ENCODE measurements at regions not wholly inside any gene's neighbourhood (a gene's known extent, or its start where the extent isn't known, plus 50 kb on each side); places are given as distances from the start of the nearest gene placed in this dataset.

GRCh38 chr1:96969656-96970163 is 248.1 kb downstream of the PTBP2 start:
- Histone ChIP-seq H3K27ac (no peak overlapping the region), H3K4me3 (no peak overlapping the region), H3K36me3 (replicated peaks in 1 of 2; ENCODE audit: insufficient read depth in 1 of 2, low read depth in 2 of 2) (no peaks in the 10 kb centered on the region), H3K9me3 (no peaks in the 10 kb centered on the region), H3K27me3 (no peaks in the 10 kb centered on the region), H3K4me1 (no peaks in the 10 kb centered on the region)
- 31 to 50% methylated on average over 1 of the region's 1 CpG for WGBS, 2 donors
- intact Hi-C loops (cut with DNase I), result loop anchor here (10.0 kb wide), 1 partner anchor 1085 kb away; no protein-coding TSS in a partner anchor
- ATAC-seq (no peak), DNase-seq (no peak)
- TF ChIP-seq POLR2A (IDR thresholded peaks at IDR 0.05) (no peak), CTCF (IDR thresholded peaks at IDR 0.05) (no peak)

DNA sequence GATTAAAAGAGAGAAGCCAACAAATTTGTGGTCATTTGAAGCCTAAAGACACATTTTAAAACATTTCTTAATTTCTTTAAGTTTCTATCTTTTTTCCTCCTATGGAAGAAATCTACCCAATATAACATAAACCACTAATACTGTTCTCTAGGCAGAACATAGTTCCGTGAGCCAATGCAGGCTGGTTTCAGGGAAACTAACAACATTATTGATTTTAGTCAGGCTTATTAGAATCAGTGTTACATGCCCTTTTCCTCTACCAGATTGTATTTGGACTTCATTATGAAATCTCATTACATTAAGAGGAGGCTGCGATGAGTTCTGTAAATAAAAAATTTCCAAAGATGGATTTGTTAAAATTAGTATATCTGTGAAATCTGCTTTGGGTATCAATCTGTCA is 249.9 kb downstream of the PTBP2 start:
- Histone ChIP-seq H3K4me3 (no peak overlapping the region), H3K27ac (no peak overlapping the region), H3K4me1 (no peaks in the 10 kb centered on the region), H3K36me3 (replicated peaks in 1 of 2; ENCODE audit: insufficient read depth in 1 of 2, low read depth in 2 of 2) (no peaks in the 10 kb centered on the region), H3K9me3 (no peaks in the 10 kb centered on the region), H3K27me3 (no peaks in the 10 kb centered on the region)
- ATAC-seq (no peak), DNase-seq (no peak)
- WGBS, 2 donors, result 41 to 60% methylated on average over 2 of the region's 2 CpGs
- intact Hi-C loops (cut with DNase I), result no loop called here
- TF ChIP-seq CTCF (IDR thresholded peaks at IDR 0.05) (no peak), POLR2A (IDR thresholded peaks at IDR 0.05) (no peak)

DNA sequence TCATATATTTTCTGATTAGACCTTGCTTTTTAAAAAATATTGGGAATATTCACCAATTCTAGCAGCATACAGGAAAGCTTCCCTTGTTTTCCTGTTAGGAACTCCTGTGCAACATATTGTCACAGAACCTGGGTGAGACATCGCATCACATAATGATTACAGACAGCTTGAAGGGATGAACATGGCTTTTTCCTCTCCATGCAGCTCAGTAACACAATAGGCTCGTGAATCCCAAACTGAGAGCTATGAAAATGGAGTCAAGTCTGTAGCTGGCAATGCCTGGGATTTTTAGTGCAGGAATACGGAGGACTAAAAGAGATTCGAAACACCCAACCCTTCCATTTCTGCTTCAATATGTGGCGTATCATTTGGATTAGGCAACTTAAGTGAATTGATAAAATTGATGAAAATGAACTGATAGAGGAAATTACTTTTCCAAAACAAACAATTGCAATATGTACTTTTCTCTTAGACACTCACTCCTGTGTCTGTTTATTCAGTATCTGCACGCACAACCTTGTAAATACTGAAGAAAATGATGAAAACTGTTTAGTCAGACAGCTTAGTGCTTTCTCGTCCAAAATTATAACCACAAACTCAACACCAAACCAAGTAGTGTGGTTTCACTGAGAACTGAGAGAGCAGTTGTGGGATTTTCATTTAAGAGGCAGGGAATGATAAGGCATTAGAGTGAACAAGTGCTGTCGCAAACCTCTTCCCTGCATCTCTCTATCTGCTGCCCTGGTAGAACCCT is 250.4 kb downstream of the PTBP2 start:
- 54 to 55% methylated on average over 8 of the region's 8 CpGs for WGBS, 2 donors
- H3K36me3 ChIP-seq (replicated peaks in 1 of 2; ENCODE audit: insufficient read depth in 1 of 2, low read depth in 2 of 2), result no peaks in the 10 kb centered on the region
- H3K4me1 ChIP-seq, result no peaks in the 10 kb centered on the region
- no peak overlapping the region for H3K4me3 ChIP-seq
- no peak for DNase-seq
- TF ChIP-seq POLR2A (IDR thresholded peaks at IDR 0.05) (no peak), CTCF (IDR thresholded peaks at IDR 0.05) (no peak)
- H3K27ac ChIP-seq, result no peak overlapping the region
- intact Hi-C loops (cut with DNase I), result no loop called here
- H3K9me3 ChIP-seq, result no peaks in the 10 kb centered on the region
- no peaks in the 10 kb centered on the region for H3K27me3 ChIP-seq
- ATAC-seq, result no peak

GRCh38 chr1:96973605-96974004 is 252.0 kb downstream of the PTBP2 start:
- Histone ChIP-seq H3K36me3 (replicated peaks in 1 of 2; ENCODE audit: insufficient read depth in 1 of 2, low read depth in 2 of 2) (no peaks in the 10 kb centered on the region), H3K4me1 (no peaks in the 10 kb centered on the region), H3K4me3 (no peak overlapping the region), H3K27me3 (no peaks in the 10 kb centered on the region), H3K27ac (no peak overlapping the region), H3K9me3 (no peaks in the 10 kb centered on the region)
- TF ChIP-seq CTCF (IDR thresholded peaks at IDR 0.05), result no peak
- TF ChIP-seq POLR2A (IDR thresholded peaks at IDR 0.05), result no peak
- ATAC-seq (no peak), DNase-seq (peak in 3 of 4 donors; percentile 7 to 19 (median 10))
- 30 to 33% methylated on average over 1 of the region's 1 CpG for WGBS, 2 donors
- intact Hi-C loops (cut with DNase I), result no loop called here

GRCh38 chr1:96978444-96978843 is 256.9 kb downstream of the PTBP2 start:
- TF ChIP-seq CTCF (IDR thresholded peaks at IDR 0.05) (no peak), POLR2A (IDR thresholded peaks at IDR 0.05) (no peak)
- 68 to 75% methylated on average over 3 of the region's 3 CpGs for WGBS, 2 donors
- H3K4me3 ChIP-seq, result no peak overlapping the region
- no peaks in the 10 kb centered on the region for H3K4me1 ChIP-seq
- ATAC-seq (no peak), DNase-seq (no peak)
- H3K36me3 ChIP-seq (replicated peaks in 1 of 2; ENCODE audit: insufficient read depth in 1 of 2, low read depth in 2 of 2), result no peaks in the 10 kb centered on the region
- no peak overlapping the region for H3K27ac ChIP-seq
- intact Hi-C loops (cut with DNase I), result no loop called here
- H3K9me3 ChIP-seq, result no peaks in the 10 kb centered on the region
- no peaks in the 10 kb centered on the region for H3K27me3 ChIP-seq
